Fibroblast of pulmonary artery (primary cell): ENCODE measurements at regions not wholly inside any gene's neighbourhood (a gene's known extent, or its start where the extent isn't known, plus 50 kb on each side); places are given as distances from the start of the nearest gene placed in this dataset.

Experiments used
- DNase-seq: peaks from one replicate; pipeline ENCODE4 v3.0.0-alpha.2; 2010; ENCODE audit warnings: low read depth
- H3K4me3 ChIP-seq: replicated peaks from 2 replicates; pipeline ENCODE4 v1.5.1; 2011; ENCODE audit warnings: low read depth, mild to moderate bottlenecking, control low read depth, low read length, moderate library complexity
- CTCF ChIP-seq: IDR thresholded peaks from 2 replicates; pipeline ENCODE4 v1.5.1; 2011; ENCODE audit warnings: mild to moderate bottlenecking, control low read depth, low read length, inconsistent platforms; ENCODE audit errors: missing control alignments

GRCh38 chr2:168373468-168373867, 82.6 kb upstream of the CERS6 start:
- DNase-seq = no peak
- TF ChIP-seq CTCF = no peak
- no peak overlapping the region for H3K4me3 ChIP-seq

- peak; percentile 19 for TF ChIP-seq CTCF
- H3K4me3 ChIP-seq = no peak overlapping the region
- no peak for DNase-seq
These were observed 80.8 kb upstream of the CERS6 start for GRCh38 chr2:168375195-168375798.

- no peak for TF ChIP-seq CTCF
- no peak for DNase-seq
These were observed 77.0 kb upstream of the CERS6 start for GRCh38 chr2:168378960-168379669.

GRCh38 chr2:168380500-168380899, 75.6 kb upstream of the CERS6 start:
- TF ChIP-seq CTCF = no peak
- H3K4me3 ChIP-seq = no peak overlapping the region
- no peak for DNase-seq

More at GRCh38 chr2:168378960-168379669, 77.0 kb upstream of the CERS6 start:
- H3K4me3 ChIP-seq = no peak overlapping the region

GRCh38 chr2:168392024-168392423, 64.0 kb upstream of the CERS6 start:
- H3K4me3 ChIP-seq = no peak overlapping the region
- TF ChIP-seq CTCF = no peak
- no peak for DNase-seq

- no peak for TF ChIP-seq CTCF
These were observed 63.3 kb upstream of the CERS6 start for GRCh38 chr2:168392797-168393196.

GRCh38 chr2:168394262-168394661, 61.8 kb upstream of the CERS6 start:
- no peak for DNase-seq
- no peak for TF ChIP-seq CTCF
- no peak overlapping the region for H3K4me3 ChIP-seq

More at GRCh38 chr2:168392797-168393196, 63.3 kb upstream of the CERS6 start:
- no peak for DNase-seq
- H3K4me3 ChIP-seq = no peak overlapping the region
